ENCODE measurements at regions not wholly inside any gene's neighbourhood (a gene's known extent, or its start where the extent isn't known, plus 50 kb on each side); places are given as distances from the start of the nearest gene placed in this dataset.
A peak's percentile ranks its signal among the peaks of the same experiment; 100 is the strongest.
"Not testable (repeated sequence)": the region's sequence is repeated elsewhere in the genome, so short reads cannot be mapped to it uniquely, and the experiment has no call there.

DNA sequence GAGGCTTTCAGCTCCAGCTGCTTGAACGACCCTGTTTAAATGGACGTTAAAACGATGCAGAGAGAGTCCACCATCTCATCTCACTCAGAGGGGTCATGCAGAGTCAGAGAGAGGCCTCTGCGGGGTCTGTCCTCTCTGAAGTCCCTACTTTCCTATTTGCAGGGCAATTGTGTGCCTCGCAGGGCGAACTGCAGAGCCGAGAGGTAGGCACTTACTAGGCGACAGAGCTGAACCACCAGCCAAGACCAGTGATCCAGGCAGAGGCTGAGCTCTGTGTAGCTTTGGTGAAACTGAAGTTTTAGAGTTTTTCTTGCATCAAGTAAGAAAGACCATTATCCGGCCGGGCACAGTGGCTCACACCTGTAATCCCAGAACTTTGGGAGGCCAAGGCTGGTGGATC lies 64.1 kb upstream of the CUX1 start:
- Histone ChIP-seq H3K4me2 (peak overlapping the region; percentile 71; the same call in 1 of the 2 replicates), H3K9me3 (no peaks in the 10 kb centered on the region), H4K20me1 (no peaks in the 10 kb centered on the region), H3K9ac (no peak overlapping the region), H3K27ac (no peak overlapping the region), H3K4me1 (peaks cover 28% of the 10 kb centered on the region), H3K36me3 (no peaks in the 10 kb centered on the region), H3K4me3 (no peak overlapping the region), H3K27me3 (no peaks in the 10 kb centered on the region)
- TF ChIP-seq Cebpa-rat (IDR thresholded peaks at IDR 0.05) = no peak

DNA sequence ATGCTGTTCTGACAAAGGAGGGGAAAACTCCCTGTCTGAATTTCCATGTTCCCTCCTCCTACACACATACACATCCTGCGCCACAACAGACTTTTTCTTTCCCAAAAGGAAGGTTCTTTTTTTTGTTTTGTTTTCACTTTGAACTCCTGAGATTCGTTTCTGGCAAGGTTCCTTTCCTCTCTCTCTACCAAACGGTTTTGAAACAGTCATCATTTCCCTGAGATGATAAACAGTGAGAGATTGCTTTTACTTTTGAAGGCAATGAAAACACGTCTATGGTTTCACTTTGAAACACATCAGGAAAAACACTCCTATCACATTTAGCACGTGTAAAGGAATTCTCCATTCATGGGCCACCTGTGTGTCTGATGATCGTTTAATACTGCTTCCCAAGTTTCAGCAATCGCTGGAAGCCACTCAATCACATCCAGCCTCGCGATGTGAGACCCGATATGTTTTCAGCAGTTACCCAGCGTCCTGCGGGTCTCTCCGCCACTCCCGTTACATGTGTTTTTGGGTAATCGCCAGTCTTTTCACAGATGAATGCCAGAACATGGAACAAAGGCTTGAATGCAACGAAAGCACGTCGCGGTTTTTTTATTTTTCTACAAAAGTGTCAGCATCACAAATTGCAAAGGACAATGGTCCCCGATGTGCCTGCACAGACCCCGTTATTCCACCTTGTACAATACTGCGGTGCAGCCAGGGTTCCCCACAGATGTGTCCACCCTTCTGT lies 62.8 kb upstream of the CUX1 start:
- H3K9me3 ChIP-seq = no peaks in the 10 kb centered on the region
- H3K27ac ChIP-seq = peak overlapping the region; percentile 57
- TF ChIP-seq Cebpa-rat (IDR thresholded peaks at IDR 0.05) = no peak
- H3K9ac ChIP-seq = peak overlapping the region; percentile 51; the same call in 1 of the 2 replicates
- no peaks in the 10 kb centered on the region for H3K36me3 ChIP-seq
- H3K4me3 ChIP-seq = peak overlapping the region; percentile 51
- H3K4me2 ChIP-seq = peak overlapping the region; percentile 71
- H3K27me3 ChIP-seq = no peaks in the 10 kb centered on the region
- H4K20me1 ChIP-seq = no peaks in the 10 kb centered on the region
- peaks cover 28% of the 10 kb centered on the region for H3K4me1 ChIP-seq

GRCh38 chr7:101757879-101758278 lies 59.5 kb upstream of the CUX1 start:
- no peak overlapping the region for H3K9ac ChIP-seq
- H3K4me3 ChIP-seq = no peak overlapping the region
- H3K36me3 ChIP-seq = no peaks in the 10 kb centered on the region
- no peak for TF ChIP-seq Cebpa-rat (IDR thresholded peaks at IDR 0.05)
- H4K20me1 ChIP-seq = no peaks in the 10 kb centered on the region
- no peaks in the 10 kb centered on the region for H3K27me3 ChIP-seq
- H3K9me3 ChIP-seq = no peaks in the 10 kb centered on the region
- H3K4me1 ChIP-seq = peaks cover 28% of the 10 kb centered on the region
- no peak overlapping the region for H3K4me2 ChIP-seq
- no peak overlapping the region for H3K27ac ChIP-seq

- not testable (repeated sequence) for H3K36me3 ChIP-seq, H3K4me2 ChIP-seq, H3K4me3 ChIP-seq, H3K27ac ChIP-seq, H4K20me1 ChIP-seq, H3K27me3 ChIP-seq, H3K9me3 ChIP-seq, H3K9ac ChIP-seq
- peaks cover 23% of the 10 kb centered on the region for H3K4me1 ChIP-seq
Observed at GRCh38 chr7:101758519-101758918, 58.9 kb upstream of the CUX1 start.

GRCh38 chr7:101764221-101764620 lies 53.2 kb upstream of the CUX1 start:
- no peaks in the 10 kb centered on the region for H3K27me3 ChIP-seq
- TF ChIP-seq Cebpa-rat (IDR thresholded peaks at IDR 0.05) = no peak
- H3K4me1 ChIP-seq = peaks cover 7% of the 10 kb centered on the region
- no peaks in the 10 kb centered on the region for H4K20me1 ChIP-seq
- no peaks in the 10 kb centered on the region for H3K9me3 ChIP-seq
- no peak overlapping the region for H3K27ac ChIP-seq
- no peak overlapping the region for H3K9ac ChIP-seq
- 0 out of 2 replicates have a peak overlapping the region, but pooled peaks have one; percentile 19 for H3K4me2 ChIP-seq
- H3K4me3 ChIP-seq = no peak overlapping the region
- no peaks in the 10 kb centered on the region for H3K36me3 ChIP-seq

DNA sequence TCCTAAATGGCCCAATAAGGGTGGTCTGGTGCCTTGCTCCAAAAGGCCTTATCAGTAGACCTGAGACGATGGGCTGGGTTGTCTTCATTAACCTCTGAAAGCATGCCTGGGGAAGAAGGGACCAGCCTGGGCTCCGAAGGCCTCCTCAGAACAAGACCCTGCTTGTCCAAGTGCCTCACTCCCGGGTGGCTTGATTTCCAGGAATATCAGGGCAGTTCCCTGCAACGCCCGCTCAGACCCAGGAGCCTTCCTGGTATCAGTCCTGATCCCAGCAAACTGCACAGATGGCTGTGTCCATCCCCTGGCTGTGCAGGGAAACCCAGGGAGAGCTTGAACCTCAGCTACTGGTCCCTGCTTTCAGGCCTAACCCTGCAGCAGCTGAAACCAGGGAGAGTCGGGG lies 49.9 kb upstream of the CUX1 start:
- Histone ChIP-seq H3K9ac (no peak overlapping the region), H3K4me2 (no peak overlapping the region)
- no peak for TF ChIP-seq Cebpa-rat (IDR thresholded peaks at IDR 0.05)

More for the DNA sequence above, 49.9 kb upstream of the CUX1 start:
- Histone ChIP-seq H3K27ac (no peak overlapping the region), H3K9me3 (no peaks in the 10 kb centered on the region), H4K20me1 (no peaks in the 10 kb centered on the region), H3K27me3 (no peaks in the 10 kb centered on the region), H3K36me3 (no peaks in the 10 kb centered on the region), H3K4me3 (no peak overlapping the region), H3K4me1 (peaks cover 7% of the 10 kb centered on the region)

Measured in BLaER1 (cell line).